Transverse colon (tissue), 4 donors: ENCODE measurements at regions not wholly inside any gene's neighbourhood (a gene's known extent, or its start where the extent isn't known, plus 50 kb on each side); places are given as distances from the start of the nearest gene placed in this dataset.

Experiments used
- DNase-seq: peaks from one replicate; pipeline ENCODE4 v3.0.0-alpha.2; 2019
- H3K27ac ChIP-seq, 4 donors: fragments of 200-600 bp; sonication (generic); 2 replicates each; pipeline ENCODE4 v1.5.1; 2016 to 2018; ENCODE audit warnings: inconsistent platforms in 4 of 4
- H3K27me3 ChIP-seq: fragments of 200-600 bp; sonication (generic); 2 replicates; pipeline ENCODE4 v1.5.1; 2017; ENCODE audit warnings: inconsistent platforms
- H3K36me3 ChIP-seq, 4 donors: fragments of 200-600 bp; sonication (generic); 2 replicates each; pipeline ENCODE4 v1.5.1; 2017 to 2019; ENCODE audit warnings: inconsistent platforms in 4 of 4
- H3K4me1 ChIP-seq, 4 donors: fragments of 200-600 bp; sonication (generic); 2 replicates each; pipeline ENCODE4 v1.5.1; 2017 to 2020; ENCODE audit warnings: inconsistent platforms in 4 of 4
- H3K4me3 ChIP-seq, 4 donors: fragments of 200-600 bp; sonication (generic); 1 replicate in 1 of 4; 2 replicates in 3 of 4; pipeline versions ENCODE4 v1.5.1 to v1.6.1; 2017 to 2019; ENCODE audit warnings: inconsistent platforms in 4 of 4
- H3K9me3 ChIP-seq, 2 donors: fragments of 200-600 bp; sonication (generic); 2 replicates each; pipeline ENCODE4 v1.5.1; 2017 to 2019; ENCODE audit warnings: inconsistent platforms in 2 of 2
- CTCF ChIP-seq, 5 experiments: fragments of 200-600 bp in 3 of 5; fragments of 450-650 bp in 2 of 5; sonication (generic) in 3 of 5; IDR thresholded peaks; 1 replicate in 2 of 5; 2 replicates in 3 of 5; pipeline ENCODE4 v1.5.1; 2016 to 2017; ENCODE audit warnings: antibody characterized with exemption in 5 of 5, inconsistent platforms in 3 of 5, mild to moderate bottlenecking in 2 of 5, moderate library complexity in 1 of 5
- EP300 ChIP-seq: sonication (generic); formaldehyde crosslinking; IDR thresholded peaks from one replicate; pipeline ENCODE4 v1.6.1; 2017; ENCODE audit warnings: antibody characterized with exemption, low read depth
- POLR2A ChIP-seq: fragments of 450-650 bp; IDR thresholded peaks from one replicate; pipeline ENCODE4 v1.6.1; 2016; ENCODE audit warnings: antibody characterized with exemption, mild to moderate bottlenecking, moderate library complexity
- POLR2AphosphoS5 ChIP-seq, 3 donors: sonication (generic); formaldehyde crosslinking; IDR thresholded peaks; one replicate each; pipeline ENCODE4 v1.6.1; 2016; ENCODE audit warnings: antibody characterized with exemption in 3 of 3
- WGBS, 2 donors: methylation state at CpG; one replicate each; pipeline ENCODE4 v1.1.5; 2018; ENCODE audit warnings: low coverage in 1 of 2; 5-methylcytosine and 5-hydroxymethylcytosine counted together
- in situ Hi-C, 4 donors: fragments of 200-750 bp; cut with MboI; loops; one replicate each; pipeline versions ENCODE4 v1.15.0 to v1.15.1; 2017; ENCODE audit warnings: low sequenced_read_pairs in 3 of 4, low pct_ligation_motif_present in 1 of 4, low pct_unique_long_range_greater_than_20kb in 1 of 4
- intact Hi-C: fragments of 100-400 bp; cut with DNase I; formaldehyde crosslinking; loops from one replicate; pipeline ENCODE4 v1.15.1; 2023; ENCODE audit warnings: low total_unique reads

GRCh38 chr5:114101153-114101552 is 260.7 kb upstream of the KCNN2 start:
- Histone ChIP-seq H3K36me3 (no peaks in the 10 kb centered on the region), H3K9me3 (no peaks in the 10 kb centered on the region), H3K27me3 (no peaks in the 10 kb centered on the region), H3K4me3 (no peak overlapping the region), H3K27ac (no peak overlapping the region), H3K4me1 (no peaks in the 10 kb centered on the region)
- in situ Hi-C loops = no loop called here
- no peak for TF ChIP-seq EP300
- peak; percentile 32 to 45 (median 42) for TF ChIP-seq CTCF (IDR thresholded peaks at IDR 0.05)
- intact Hi-C loops = no loop called here
- WGBS, 2 donors = 0 to 43% methylated on average over 1 to 3 of the region's 3 CpGs
- DNase-seq = no peak

DNA sequence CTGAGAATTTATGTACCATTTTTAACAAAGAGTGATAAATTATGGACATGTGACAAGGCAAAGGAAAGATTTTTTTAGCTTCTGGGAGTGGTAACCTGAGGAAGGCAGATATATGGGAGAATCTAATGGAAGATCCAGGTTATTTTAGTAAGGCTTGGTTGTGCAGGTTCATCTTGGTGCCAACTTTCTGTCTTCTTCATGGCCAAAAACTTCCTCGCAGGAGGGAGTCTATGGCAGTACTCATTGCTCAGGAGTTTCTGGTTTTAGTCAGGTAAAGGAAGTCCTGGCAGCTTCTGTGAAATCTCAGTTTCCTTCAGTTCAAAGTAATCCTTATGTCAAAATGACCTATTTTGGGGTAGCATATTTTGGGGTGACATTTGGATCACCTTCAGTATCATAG is 248.3 kb upstream of the KCNN2 start:
- H3K36me3 ChIP-seq = no peaks in the 10 kb centered on the region
- WGBS, 2 donors = 81 to 100% methylated on average over 1 of the region's 1 CpG
- TF ChIP-seq CTCF (IDR thresholded peaks at IDR 0.05) = no peak
- no peak for TF ChIP-seq POLR2A
- no peak for TF ChIP-seq EP300
- no peak for TF ChIP-seq POLR2AphosphoS5 (IDR thresholded peaks at IDR 0.05)
- no peak for DNase-seq
- no peaks in the 10 kb centered on the region for H3K4me1 ChIP-seq
- H3K27me3 ChIP-seq = no peaks in the 10 kb centered on the region
- no peak overlapping the region for H3K4me3 ChIP-seq
- in situ Hi-C loops (no loop called here), intact Hi-C loops (no loop called here)
- no peak overlapping the region for H3K27ac ChIP-seq
- H3K9me3 ChIP-seq = no peaks in the 10 kb centered on the region

DNA sequence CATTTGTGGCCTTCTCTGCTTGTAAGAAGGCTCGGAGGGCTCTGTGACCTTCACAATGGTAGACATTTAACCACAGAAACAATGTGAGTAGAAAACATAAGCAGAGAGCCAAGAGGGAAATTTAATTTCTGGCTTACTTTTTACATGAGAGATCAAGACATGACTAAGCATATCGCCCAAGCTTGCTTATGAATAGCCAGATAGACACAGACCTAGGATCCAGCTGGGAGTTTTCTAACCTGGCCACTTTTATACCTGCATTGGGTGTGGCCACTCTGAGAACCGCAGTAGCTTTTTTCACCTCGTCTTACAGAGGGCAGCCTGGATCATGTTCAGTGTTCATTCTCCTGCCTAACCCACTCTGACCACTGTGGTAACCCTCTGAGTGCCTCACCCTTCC is 244.9 kb upstream of the KCNN2 start:
- Histone ChIP-seq H3K36me3 (no peaks in the 10 kb centered on the region), H3K9me3 (no peaks in the 10 kb centered on the region), H3K27ac (no peak overlapping the region), H3K27me3 (no peaks in the 10 kb centered on the region), H3K4me3 (no peak overlapping the region), H3K4me1 (no peaks in the 10 kb centered on the region)
- intact Hi-C loops = loop anchor here (1.0 kb wide), 1 partner anchor 37 kb away; no protein-coding TSS in a partner anchor
- no peak for DNase-seq
- 48 to 73% methylated on average over 2 to 4 of the region's 4 CpGs for WGBS, 2 donors
- in situ Hi-C loops = no loop called here
- TF ChIP-seq EP300 (no peak), POLR2A (no peak), CTCF (IDR thresholded peaks at IDR 0.05) (no peak), POLR2AphosphoS5 (IDR thresholded peaks at IDR 0.05) (no peak)

- WGBS, 2 donors = 58% methylated on average over 1 of the region's 1 CpG; no CpG with 5 or more reads in 1 of the 2 donors
- TF ChIP-seq POLR2AphosphoS5 (IDR thresholded peaks at IDR 0.05) (no peak), POLR2A (no peak), CTCF (IDR thresholded peaks at IDR 0.05) (no peak), EP300 (no peak)
- H3K36me3 ChIP-seq = no peaks in the 10 kb centered on the region
Observed at GRCh38 chr5:114118511-114118910, 243.4 kb upstream of the KCNN2 start.

More at GRCh38 chr5:114118511-114118910, 243.4 kb upstream of the KCNN2 start:
- intact Hi-C loops (no loop called here), in situ Hi-C loops (no loop called here)
- H3K27ac ChIP-seq = no peak overlapping the region
- H3K4me1 ChIP-seq = no peaks in the 10 kb centered on the region
- H3K9me3 ChIP-seq = no peaks in the 10 kb centered on the region
- no peaks in the 10 kb centered on the region for H3K27me3 ChIP-seq
- no peak for DNase-seq
- no peak overlapping the region for H3K4me3 ChIP-seq
